UCSD-AML1 (cell line): ENCODE measurements at regions not wholly inside any gene's neighbourhood (a gene's known extent, or its start where the extent isn't known, plus 50 kb on each side); places are given as distances from the start of the nearest gene placed in this dataset.

ENCODE experiments used
- DNase-seq: peaks from one replicate; lab custom pipeline; 2025; ENCODE audit not compliant: unreplicated experiment; lab: John Stamatoyannopoulos, UW

GRCh38 chr7:49247759-49248158 lies 323.4 kb downstream of the CDC14C start:
- no peak for DNase-seq

GRCh38 chr7:49255054-49255453 lies 330.7 kb downstream of the CDC14C start:
- DNase-seq, result no peak

- DNase-seq, result no peak
These were observed 336.2 kb downstream of the CDC14C start for GRCh38 chr7:49260538-49260937.

GRCh38 chr7:49261928-49262327 lies 337.6 kb downstream of the CDC14C start:
- DNase-seq, result no peak

- no peak for DNase-seq
These were observed 340.2 kb downstream of the CDC14C start for GRCh38 chr7:49264530-49264929.

- DNase-seq, result no peak
These were observed 349.6 kb downstream of the CDC14C start for GRCh38 chr7:49273897-49274296.

GRCh38 chr7:49279891-49280290 lies 355.5 kb downstream of the CDC14C start:
- no peak for DNase-seq

GRCh38 chr7:49287653-49288052 lies 363.3 kb downstream of the CDC14C start:
- no peak for DNase-seq

GRCh38 chr7:49294611-49295010 lies 370.3 kb downstream of the CDC14C start:
- no peak for DNase-seq

GRCh38 chr7:49295146-49295545 lies 370.8 kb downstream of the CDC14C start:
- no peak for DNase-seq

- no peak for DNase-seq
These were observed 373.6 kb downstream of the CDC14C start for GRCh38 chr7:49297958-49298357.

- DNase-seq, result no peak
These were observed 384.4 kb downstream of the CDC14C start for GRCh38 chr7:49308787-49309186.

- DNase-seq, result no peak
These were observed 395.7 kb downstream of the CDC14C start for GRCh38 chr7:49320083-49320482.

- no peak for DNase-seq
These were observed 397.5 kb downstream of the CDC14C start for GRCh38 chr7:49321843-49322242.

- no peak for DNase-seq
These were observed 398.1 kb downstream of the CDC14C start for GRCh38 chr7:49322476-49322875.

GRCh38 chr7:49324040-49324439 lies 399.7 kb downstream of the CDC14C start:
- no peak for DNase-seq

GRCh38 chr7:49324707-49325106 lies 400.4 kb downstream of the CDC14C start:
- DNase-seq, result no peak

- no peak for DNase-seq
These were observed 401.2 kb downstream of the CDC14C start for GRCh38 chr7:49325571-49325970.

- no peak for DNase-seq
These were observed 402.8 kb downstream of the CDC14C start for GRCh38 chr7:49327155-49327554.

GRCh38 chr7:49333180-49333881 lies 409.0 kb downstream of the CDC14C start:
- no peak for DNase-seq

- no peak for DNase-seq
These were observed 417.5 kb downstream of the CDC14C start for GRCh38 chr7:49341849-49342248.

- DNase-seq, result no peak
These were observed 420.2 kb downstream of the CDC14C start for GRCh38 chr7:49344556-49344955.

- DNase-seq, result no peak
These were observed 422.0 kb downstream of the CDC14C start for GRCh38 chr7:49346195-49346899.
